ENCODE measurements at regions not wholly inside any gene's neighbourhood (a gene's known extent, or its start where the extent isn't known, plus 50 kb on each side); places are given as distances from the start of the nearest gene placed in this dataset.

DNA sequence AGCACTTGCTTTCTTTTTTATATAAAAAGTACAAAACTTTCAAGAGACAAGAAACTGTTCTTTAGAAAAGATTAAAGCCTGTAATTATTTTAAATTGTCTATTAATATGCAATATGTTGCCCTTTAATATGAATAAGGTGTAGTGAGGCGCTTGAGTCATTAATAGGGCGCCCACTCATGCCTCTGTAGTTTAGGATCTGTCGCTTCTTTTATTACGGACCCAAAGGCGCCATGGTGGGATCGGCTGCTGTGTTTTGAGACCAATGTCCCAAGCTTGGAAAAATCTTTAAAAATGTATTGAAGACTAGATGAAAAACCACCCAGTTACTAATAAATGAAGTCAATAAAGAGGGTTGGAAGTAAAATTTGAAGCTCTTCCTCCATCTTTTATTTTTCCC lies 259.5 kb upstream of the MEIS2 start:
- H3K27ac ChIP-seq (replicated peaks) = no peak overlapping the region

GRCh38 chr15:37360724-37361123 lies 260.4 kb upstream of the MEIS2 start:
- Histone ChIP-seq H3K4me3 (replicated peaks; ENCODE audit: insufficient read depth, low read length) (no peak overlapping the region), H3K27me3 (ENCODE audit: insufficient read depth, poor library complexity, severe bottlenecking) (no peaks in the 10 kb centered on the region), H3K27ac (replicated peaks) (no peak overlapping the region)
- DNase-seq (ENCODE audit: low read depth in 1 of 2, low spot score in 1 of 2) = no peak
- TF ChIP-seq POLR2AphosphoS5 (IDR thresholded peaks at IDR 0.05; ENCODE audit: low read depth) (no peak), SPI1 (IDR thresholded peaks at IDR 0.05; ENCODE audit: borderline replicate concordance, low read depth) (no peak), REST (IDR thresholded peaks at IDR 0.05; ENCODE audit: insufficient replicate concordance, low read depth) (no peak), CTCF (IDR thresholded peaks at IDR 0.05; ENCODE audit: insufficient read depth, low read length) (no peak), GABPA (IDR thresholded peaks at IDR 0.05; ENCODE audit: low read depth) (no peak)

More for the DNA sequence above, 259.5 kb upstream of the MEIS2 start:
- TF ChIP-seq REST (IDR thresholded peaks at IDR 0.05; ENCODE audit: insufficient replicate concordance, low read depth) = no peak
- TF ChIP-seq CTCF (IDR thresholded peaks at IDR 0.05; ENCODE audit: insufficient read depth, low read length) = no peak
- TF ChIP-seq POLR2AphosphoS5 (IDR thresholded peaks at IDR 0.05; ENCODE audit: low read depth) = no peak
- H3K27me3 ChIP-seq (ENCODE audit: insufficient read depth, poor library complexity, severe bottlenecking) = no peaks in the 10 kb centered on the region
- DNase-seq (ENCODE audit: low read depth in 1 of 2, low spot score in 1 of 2) = no peak
- no peak overlapping the region for H3K4me3 ChIP-seq (replicated peaks; ENCODE audit: insufficient read depth, low read length)

GRCh38 chr15:37361621-37362020 lies 261.3 kb upstream of the MEIS2 start:
- Histone ChIP-seq H3K4me3 (replicated peaks; ENCODE audit: insufficient read depth, low read length) (no peak overlapping the region), H3K27ac (replicated peaks) (no peak overlapping the region), H3K27me3 (ENCODE audit: insufficient read depth, poor library complexity, severe bottlenecking) (no peaks in the 10 kb centered on the region)
- DNase-seq (ENCODE audit: low read depth in 1 of 2, low spot score in 1 of 2) = no peak
- TF ChIP-seq REST (IDR thresholded peaks at IDR 0.05; ENCODE audit: insufficient replicate concordance, low read depth) = no peak

DNA sequence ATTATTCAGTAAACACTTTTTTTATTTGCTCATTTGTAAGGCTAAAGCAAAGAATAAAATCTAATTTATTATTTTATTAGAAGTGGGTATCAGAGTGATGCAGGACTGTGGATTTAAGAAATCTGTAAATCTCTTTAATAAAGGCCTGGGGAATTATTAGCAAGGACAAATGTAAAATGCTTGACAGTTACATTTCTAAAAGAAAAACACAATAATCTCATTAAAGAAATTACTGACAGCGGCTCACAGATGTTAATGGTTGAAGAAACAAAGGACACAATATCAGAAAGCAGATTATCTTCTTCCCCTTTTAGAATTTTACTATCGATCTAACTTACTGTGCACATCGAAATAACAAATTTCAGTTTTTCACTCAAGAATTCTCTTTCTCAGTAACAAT lies 262.1 kb upstream of the MEIS2 start:
- no peak for TF ChIP-seq SPI1 (IDR thresholded peaks at IDR 0.05; ENCODE audit: borderline replicate concordance, low read depth)
- no peak for TF ChIP-seq REST (IDR thresholded peaks at IDR 0.05; ENCODE audit: insufficient replicate concordance, low read depth)
- no peak overlapping the region for H3K27ac ChIP-seq (replicated peaks)
- H3K27me3 ChIP-seq (ENCODE audit: insufficient read depth, poor library complexity, severe bottlenecking) = no peaks in the 10 kb centered on the region
- no peak for DNase-seq (ENCODE audit: low read depth in 1 of 2, low spot score in 1 of 2)
- H3K4me3 ChIP-seq (replicated peaks; ENCODE audit: insufficient read depth, low read length) = no peak overlapping the region

All from HL-60 (cell line).